Omental fat pad (tissue), 3 donors: ENCODE measurements at regions not wholly inside any gene's neighbourhood (a gene's known extent, or its start where the extent isn't known, plus 50 kb on each side); places are given as distances from the start of the nearest gene placed in this dataset.

Experiments used
- ATAC-seq: fragments of 150-250 bp; one replicate; pipeline ENCODE4 v1.9.1; 2016; ENCODE audit warnings: mild to moderate bottlenecking, moderate library complexity; ENCODE audit not compliant: low FRiP score
- DNase-seq: peaks from one replicate; pipeline ENCODE4 v3.0.0-alpha.2; 2019; ENCODE audit warnings: low spot score
- CTCF ChIP-seq, 3 donors: fragments of 450-650 bp; IDR thresholded peaks; one replicate each; pipeline ENCODE4 v1.5.1; 2016 to 2017; ENCODE audit warnings: antibody characterized with exemption in 3 of 3, mild to moderate bottlenecking in 3 of 3, moderate library complexity in 2 of 3

DNA sequence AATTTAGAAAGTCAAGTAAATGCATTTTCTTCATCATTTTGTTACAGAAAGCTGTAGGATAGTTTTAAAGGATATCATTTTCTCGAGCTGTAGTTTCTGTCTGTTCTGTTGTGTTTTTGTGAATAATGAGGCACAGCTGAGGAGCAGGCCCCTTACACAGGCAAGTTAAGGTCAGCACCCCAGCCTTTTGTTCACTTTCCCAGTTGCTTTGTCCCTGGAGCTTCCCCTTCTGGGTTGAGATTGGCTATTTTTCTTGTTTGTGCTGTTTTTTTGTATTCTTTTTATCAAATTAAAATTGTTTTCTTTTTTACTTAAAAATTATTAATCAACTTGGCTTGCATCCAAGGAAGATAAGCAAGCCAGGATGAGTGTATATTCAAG lies 213.8 kb upstream of the ACTBL2 start:
- no peak for TF ChIP-seq CTCF (IDR thresholded peaks at IDR 0.05)
- DNase-seq (no peak), ATAC-seq (no peak)

GRCh38 chr5:57695706-57696388 lies 213.2 kb upstream of the ACTBL2 start:
- TF ChIP-seq CTCF (IDR thresholded peaks at IDR 0.05): no peak
- ATAC-seq: no peak
- DNase-seq: no peak

- no peak for TF ChIP-seq CTCF (IDR thresholded peaks at IDR 0.05)
- no peak for ATAC-seq
These were observed 212.6 kb upstream of the ACTBL2 start for GRCh38 chr5:57695179-57695578.

DNA sequence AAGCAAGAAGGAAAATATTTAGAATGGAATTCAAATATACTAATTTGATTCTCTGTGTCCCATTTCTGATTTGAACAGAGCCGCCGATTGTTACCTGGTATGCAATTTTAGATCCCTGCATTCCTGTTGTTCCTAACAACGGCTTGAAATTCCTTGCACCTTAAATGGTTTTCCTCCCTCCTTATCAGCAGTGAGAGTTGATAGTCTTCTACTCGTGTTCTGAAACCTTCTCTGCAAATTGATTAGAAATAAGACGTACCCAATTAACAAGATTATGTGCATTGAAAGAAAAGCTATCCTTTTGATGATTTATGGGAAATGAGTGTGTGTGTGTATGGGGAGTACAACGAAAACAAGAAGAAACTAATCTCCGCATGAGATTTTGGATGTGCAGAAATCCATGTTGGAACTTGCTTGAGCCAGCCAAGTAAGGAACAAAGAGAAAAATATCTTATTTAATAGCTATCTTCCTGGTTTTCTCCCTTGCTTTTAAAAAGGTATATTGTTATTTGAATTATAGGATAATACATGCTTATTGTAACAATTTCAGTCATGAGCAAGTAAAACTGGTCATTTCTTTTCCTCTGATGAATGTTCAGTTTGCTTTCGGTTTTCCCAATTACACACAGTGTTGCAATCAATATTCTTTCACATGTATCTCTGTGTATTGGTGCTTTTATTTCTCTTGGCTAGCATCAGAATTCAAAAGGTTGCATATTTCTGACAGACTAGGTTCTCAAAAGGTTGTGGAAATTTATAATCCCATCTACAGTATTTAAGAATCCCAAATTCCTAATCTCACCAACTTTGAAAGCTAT lies 211.1 kb upstream of the ACTBL2 start:
- ATAC-seq (no peak), DNase-seq (no peak)
- TF ChIP-seq CTCF (IDR thresholded peaks at IDR 0.05): no peak

More at GRCh38 chr5:57695179-57695578, 212.6 kb upstream of the ACTBL2 start:
- no peak for DNase-seq

DNA sequence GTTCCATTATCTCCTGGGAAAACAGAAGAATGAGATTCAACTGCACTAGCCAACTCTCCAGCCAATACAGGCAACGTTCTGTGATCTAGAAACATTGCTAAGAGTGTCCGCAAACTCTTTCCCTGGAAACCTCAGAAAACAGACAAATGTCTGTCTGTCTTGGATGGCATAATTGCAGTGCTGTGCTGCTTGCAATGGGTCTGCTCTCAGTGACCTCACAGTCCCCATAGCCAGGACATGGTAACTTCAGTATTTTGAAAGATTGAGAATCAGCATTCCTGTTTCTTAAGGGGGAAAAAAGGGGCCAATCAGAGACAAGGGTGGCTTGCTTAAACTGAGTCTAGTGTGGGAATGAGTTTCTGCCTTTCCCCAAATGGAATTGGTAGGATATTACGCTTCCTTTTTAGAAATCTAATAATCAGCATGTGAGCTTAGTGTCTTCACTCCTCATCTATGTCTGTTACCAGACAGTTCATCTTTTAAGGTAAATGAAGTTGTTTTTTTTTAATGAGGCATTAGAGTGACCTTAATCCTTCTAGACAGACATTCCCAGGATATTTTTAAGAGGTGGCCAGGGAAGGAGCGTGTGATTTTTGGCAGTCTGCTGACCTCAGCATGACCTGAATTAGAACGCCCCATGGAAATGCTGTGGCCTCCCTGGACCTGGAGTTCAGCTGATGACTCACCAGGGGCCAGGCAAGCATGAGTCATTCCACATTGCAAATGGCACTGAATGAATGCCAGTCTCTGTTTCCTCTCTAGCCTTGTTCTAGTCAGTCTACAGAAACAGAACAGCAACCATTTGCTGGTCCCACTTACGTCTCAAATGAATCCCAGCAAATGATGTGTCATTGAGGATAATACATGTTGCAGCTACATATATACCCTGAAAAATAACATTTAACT lies 210.2 kb upstream of the ACTBL2 start:
- TF ChIP-seq CTCF (IDR thresholded peaks at IDR 0.05): no peak
- peak; percentile 92 for ATAC-seq
- DNase-seq: peak; percentile 50

DNA sequence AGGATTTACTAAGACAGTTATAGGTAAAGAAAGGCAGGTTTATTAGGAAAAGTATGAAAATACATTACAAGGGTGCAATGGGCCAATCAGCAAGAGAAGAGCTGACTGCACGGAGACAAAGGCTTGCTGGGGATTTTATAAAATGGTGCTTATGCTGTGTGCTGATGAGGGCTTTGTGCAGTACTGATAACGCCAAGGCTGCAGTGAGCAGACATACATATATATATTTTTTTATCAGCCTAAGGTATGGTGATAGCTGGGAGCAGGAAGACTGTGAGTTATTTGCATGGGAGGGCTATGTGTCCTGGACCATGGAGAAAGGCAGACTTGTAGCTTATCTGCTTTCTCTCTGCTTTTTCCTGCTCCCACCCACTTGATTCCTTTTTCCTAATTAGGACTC lies 208.1 kb upstream of the ACTBL2 start:
- TF ChIP-seq CTCF (IDR thresholded peaks at IDR 0.05): no peak
- ATAC-seq (no peak), DNase-seq (no peak)
